ENCODE measurements at regions not wholly inside any gene's neighbourhood (a gene's known extent, or its start where the extent isn't known, plus 50 kb on each side); places are given as distances from the start of the nearest gene placed in this dataset.
"Not testable (repeated sequence)": the region's sequence is repeated elsewhere in the genome, so short reads cannot be mapped to it uniquely, and the experiment has no call there.

- no peak for DNase-seq (ENCODE audit: low read depth)
- H3K4me3 ChIP-seq (ENCODE audit: low read depth, low read length), result no peak overlapping the region
- TF ChIP-seq CTCF (conservative IDR thresholded peaks at IDR 0.05; ENCODE audit: low read depth, low read length), result no peak
Observed at GRCh38 chr7:119895320-119895719, 377.7 kb upstream of the KCND2 start.

- DNase-seq (ENCODE audit: low read depth), result no peak
- no peak overlapping the region for H3K4me3 ChIP-seq (ENCODE audit: low read depth, low read length)
- TF ChIP-seq CTCF (conservative IDR thresholded peaks at IDR 0.05; ENCODE audit: low read depth, low read length), result no peak
Observed at GRCh38 chr7:119896386-119896785, 376.6 kb upstream of the KCND2 start.

GRCh38 chr7:119900996-119901672 is 371.8 kb upstream of the KCND2 start:
- DNase-seq (ENCODE audit: low read depth), result peak; percentile 6
- TF ChIP-seq CTCF (conservative IDR thresholded peaks at IDR 0.05; ENCODE audit: low read depth, low read length), result no peak
- no peak overlapping the region for H3K4me3 ChIP-seq (ENCODE audit: low read depth, low read length)

- H3K4me3 ChIP-seq (ENCODE audit: low read depth, low read length), result no peak overlapping the region
- DNase-seq (ENCODE audit: low read depth), result no peak
- no peak for TF ChIP-seq CTCF (conservative IDR thresholded peaks at IDR 0.05; ENCODE audit: low read depth, low read length)
Observed at GRCh38 chr7:119903085-119903484, 369.9 kb upstream of the KCND2 start.

GRCh38 chr7:119905495-119905894 is 367.5 kb upstream of the KCND2 start:
- no peak for DNase-seq (ENCODE audit: low read depth)
- H3K4me3 ChIP-seq (ENCODE audit: low read depth, low read length), result no peak overlapping the region
- no peak for TF ChIP-seq CTCF (conservative IDR thresholded peaks at IDR 0.05; ENCODE audit: low read depth, low read length)

GRCh38 chr7:119908948-119909347 is 364.0 kb upstream of the KCND2 start:
- H3K4me3 ChIP-seq (ENCODE audit: low read depth, low read length), result no peak overlapping the region
- TF ChIP-seq CTCF (conservative IDR thresholded peaks at IDR 0.05; ENCODE audit: low read depth, low read length), result no peak
- no peak for DNase-seq (ENCODE audit: low read depth)

GRCh38 chr7:119914119-119914518 is 358.9 kb upstream of the KCND2 start:
- not testable (repeated sequence) for H3K4me3 ChIP-seq (ENCODE audit: low read depth, low read length); DNase-seq (ENCODE audit: low read depth)

Measured in choroid plexus epithelial cell (primary cell).